ENCODE measurements at regions not wholly inside any gene's neighbourhood (a gene's known extent, or its start where the extent isn't known, plus 50 kb on each side); places are given as distances from the start of the nearest gene placed in this dataset.

DNA sequence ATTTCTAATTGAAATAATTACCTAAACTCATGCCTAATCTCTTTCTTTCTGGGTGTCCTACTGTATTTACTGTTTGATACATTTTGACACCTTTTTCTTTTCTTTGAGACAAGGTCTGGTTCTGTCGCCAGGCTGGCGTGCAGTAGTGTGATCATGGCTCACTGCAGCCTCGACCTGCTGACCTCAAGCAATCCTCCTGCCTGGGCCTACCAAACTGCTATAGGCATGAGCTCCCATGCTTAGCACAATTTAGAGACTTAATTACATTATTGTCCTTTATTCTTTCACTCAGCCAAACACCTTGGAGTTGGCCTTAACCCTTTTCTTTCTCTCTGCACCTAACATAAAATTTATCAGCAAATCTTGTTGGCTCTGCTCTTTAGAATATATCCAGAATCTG is 139.8 kb upstream of the KIF26B start:
- TF ChIP-seq, protein P1, sequence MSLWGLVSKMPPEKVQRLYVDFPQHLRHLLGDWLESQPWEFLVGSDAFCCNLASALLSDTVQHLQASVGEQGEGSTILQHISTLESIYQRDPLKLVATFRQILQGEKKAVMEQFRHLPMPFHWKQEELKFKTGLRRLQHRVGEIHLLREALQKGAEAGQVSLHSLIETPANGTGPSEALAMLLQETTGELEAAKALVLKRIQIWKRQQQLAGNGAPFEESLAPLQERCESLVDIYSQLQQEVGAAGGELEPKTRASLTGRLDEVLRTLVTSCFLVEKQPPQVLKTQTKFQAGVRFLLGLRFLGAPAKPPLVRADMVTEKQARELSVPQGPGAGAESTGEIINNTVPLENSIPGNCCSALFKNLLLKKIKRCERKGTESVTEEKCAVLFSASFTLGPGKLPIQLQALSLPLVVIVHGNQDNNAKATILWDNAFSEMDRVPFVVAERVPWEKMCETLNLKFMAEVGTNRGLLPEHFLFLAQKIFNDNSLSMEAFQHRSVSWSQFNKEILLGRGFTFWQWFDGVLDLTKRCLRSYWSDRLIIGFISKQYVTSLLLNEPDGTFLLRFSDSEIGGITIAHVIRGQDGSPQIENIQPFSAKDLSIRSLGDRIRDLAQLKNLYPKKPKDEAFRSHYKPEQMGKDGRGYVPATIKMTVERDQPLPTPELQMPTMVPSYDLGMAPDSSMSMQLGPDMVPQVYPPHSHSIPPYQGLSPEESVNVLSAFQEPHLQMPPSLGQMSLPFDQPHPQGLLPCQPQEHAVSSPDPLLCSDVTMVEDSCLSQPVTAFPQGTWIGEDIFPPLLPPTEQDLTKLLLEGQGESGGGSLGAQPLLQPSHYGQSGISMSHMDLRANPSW (CRISPR knock-in tag; IDR thresholded peaks at IDR 0.05): no peak
- TF ChIP-seq, protein P2, sequence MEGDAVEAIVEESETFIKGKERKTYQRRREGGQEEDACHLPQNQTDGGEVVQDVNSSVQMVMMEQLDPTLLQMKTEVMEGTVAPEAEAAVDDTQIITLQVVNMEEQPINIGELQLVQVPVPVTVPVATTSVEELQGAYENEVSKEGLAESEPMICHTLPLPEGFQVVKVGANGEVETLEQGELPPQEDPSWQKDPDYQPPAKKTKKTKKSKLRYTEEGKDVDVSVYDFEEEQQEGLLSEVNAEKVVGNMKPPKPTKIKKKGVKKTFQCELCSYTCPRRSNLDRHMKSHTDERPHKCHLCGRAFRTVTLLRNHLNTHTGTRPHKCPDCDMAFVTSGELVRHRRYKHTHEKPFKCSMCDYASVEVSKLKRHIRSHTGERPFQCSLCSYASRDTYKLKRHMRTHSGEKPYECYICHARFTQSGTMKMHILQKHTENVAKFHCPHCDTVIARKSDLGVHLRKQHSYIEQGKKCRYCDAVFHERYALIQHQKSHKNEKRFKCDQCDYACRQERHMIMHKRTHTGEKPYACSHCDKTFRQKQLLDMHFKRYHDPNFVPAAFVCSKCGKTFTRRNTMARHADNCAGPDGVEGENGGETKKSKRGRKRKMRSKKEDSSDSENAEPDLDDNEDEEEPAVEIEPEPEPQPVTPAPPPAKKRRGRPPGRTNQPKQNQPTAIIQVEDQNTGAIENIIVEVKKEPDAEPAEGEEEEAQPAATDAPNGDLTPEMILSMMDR (IDR thresholded peaks at IDR 0.05 in 2 of 3, conservative IDR thresholded peaks at IDR 0.05 in 1 of 3; ENCODE audit: insufficient read depth in 2 of 3, low read depth in 1 of 3, low read length in 3 of 3): no peak
- TF ChIP-seq POLR2A (conservative IDR thresholded peaks at IDR 0.05) (no peak), SREBF1 (IDR thresholded peaks at IDR 0.05; ENCODE audit: borderline replicate concordance, low read depth, low read length) (no peak), ZNF143 (CRISPR knock-in tag; IDR thresholded peaks at IDR 0.05) (no peak), ZNF124 (CRISPR knock-in tag; IDR thresholded peaks at IDR 0.05) (no peak), EHMT2 (IDR thresholded peaks at IDR 0.05) (no peak)
- TF ChIP-seq, protein P3, sequence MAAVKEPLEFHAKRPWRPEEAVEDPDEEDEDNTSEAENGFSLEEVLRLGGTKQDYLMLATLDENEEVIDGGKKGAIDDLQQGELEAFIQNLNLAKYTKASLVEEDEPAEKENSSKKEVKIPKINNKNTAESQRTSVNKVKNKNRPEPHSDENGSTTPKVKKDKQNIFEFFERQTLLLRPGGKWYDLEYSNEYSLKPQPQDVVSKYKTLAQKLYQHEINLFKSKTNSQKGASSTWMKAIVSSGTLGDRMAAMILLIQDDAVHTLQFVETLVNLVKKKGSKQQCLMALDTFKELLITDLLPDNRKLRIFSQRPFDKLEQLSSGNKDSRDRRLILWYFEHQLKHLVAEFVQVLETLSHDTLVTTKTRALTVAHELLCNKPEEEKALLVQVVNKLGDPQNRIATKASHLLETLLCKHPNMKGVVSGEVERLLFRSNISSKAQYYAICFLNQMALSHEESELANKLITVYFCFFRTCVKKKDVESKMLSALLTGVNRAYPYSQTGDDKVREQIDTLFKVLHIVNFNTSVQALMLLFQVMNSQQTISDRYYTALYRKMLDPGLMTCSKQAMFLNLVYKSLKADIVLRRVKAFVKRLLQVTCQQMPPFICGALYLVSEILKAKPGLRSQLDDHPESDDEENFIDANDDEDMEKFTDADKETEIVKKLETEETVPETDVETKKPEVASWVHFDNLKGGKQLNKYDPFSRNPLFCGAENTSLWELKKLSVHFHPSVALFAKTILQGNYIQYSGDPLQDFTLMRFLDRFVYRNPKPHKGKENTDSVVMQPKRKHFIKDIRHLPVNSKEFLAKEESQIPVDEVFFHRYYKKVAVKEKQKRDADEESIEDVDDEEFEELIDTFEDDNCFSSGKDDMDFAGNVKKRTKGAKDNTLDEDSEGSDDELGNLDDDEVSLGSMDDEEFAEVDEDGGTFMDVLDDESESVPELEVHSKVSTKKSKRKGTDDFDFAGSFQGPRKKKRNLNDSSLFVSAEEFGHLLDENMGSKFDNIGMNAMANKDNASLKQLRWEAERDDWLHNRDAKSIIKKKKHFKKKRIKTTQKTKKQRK (IDR thresholded peaks at IDR 0.05; ENCODE audit: borderline replicate concordance, low read depth, low read length): no peak

Data from K562 (cell line).